ENCODE measurements at regions not wholly inside any gene's neighbourhood (a gene's known extent, or its start where the extent isn't known, plus 50 kb on each side); places are given as distances from the start of the nearest gene placed in this dataset.

GRCh38 chr2:20540587-20541293, 93.9 kb downstream of the RHOB start:
- no peak for TF ChIP-seq CTCF (IDR thresholded peaks at IDR 0.05; ENCODE audit: unreplicated experiment in 3 of 3)
- peaks cover 88% of the 10 kb centered on the region for H3K4me1 Mint-ChIP-seq
- H3K4me3 Mint-ChIP-seq: no peak overlapping the region

GRCh38 chr2:20541294-20541640, 94.4 kb downstream of the RHOB start:
- Mint-ChIP-seq H3K27ac (peak overlapping the region in 2 of 3 experiments; percentile 30 to 64), H3K9me3 (no peaks in the 10 kb centered on the region), H3K4me3 (no peak overlapping the region), H3K27me3 (ENCODE audit: low read depth) (peaks cover 12% of the 10 kb centered on the region), H3K4me1 (peaks cover 90% of the 10 kb centered on the region), H3K36me3 (ENCODE audit: low read depth) (no peaks in the 10 kb centered on the region)
- no peak for TF ChIP-seq CTCF (IDR thresholded peaks at IDR 0.05; ENCODE audit: unreplicated experiment in 3 of 3)

More at GRCh38 chr2:20540587-20541293, 93.9 kb downstream of the RHOB start:
- Mint-ChIP-seq H3K27me3 (ENCODE audit: low read depth) (peaks cover 12% of the 10 kb centered on the region), H3K9me3 (no peaks in the 10 kb centered on the region), H3K27ac (peak overlapping the region in 2 of 3 experiments; percentile 30 to 64), H3K36me3 (ENCODE audit: low read depth) (no peaks in the 10 kb centered on the region)

- H3K36me3 Mint-ChIP-seq (ENCODE audit: low read depth): no peaks in the 10 kb centered on the region
- H3K4me3 Mint-ChIP-seq: no peak overlapping the region
- no peaks in the 10 kb centered on the region for H3K9me3 Mint-ChIP-seq
- peak overlapping the region; percentile 19 to 64 (median 30) for H3K27ac Mint-ChIP-seq
- H3K27me3 Mint-ChIP-seq (ENCODE audit: low read depth): peaks cover 12% of the 10 kb centered on the region
- no peak for TF ChIP-seq CTCF (IDR thresholded peaks at IDR 0.05; ENCODE audit: unreplicated experiment in 3 of 3)
- H3K4me1 Mint-ChIP-seq: peaks cover 90% of the 10 kb centered on the region
Measured at GRCh38 chr2:20541651-20542050, 94.8 kb downstream of the RHOB start.

- Mint-ChIP-seq H3K27me3 (ENCODE audit: low read depth) (peaks cover 11% of the 10 kb centered on the region), H3K36me3 (ENCODE audit: low read depth) (no peaks in the 10 kb centered on the region), H3K4me3 (peak overlapping the region in 1 of 3 experiments; percentile 34), H3K9me3 (no peaks in the 10 kb centered on the region), H3K27ac (peak overlapping the region; percentile 76 to 90 (median 85)), H3K4me1 (peaks cover 88% of the 10 kb centered on the region)
- TF ChIP-seq CTCF (IDR thresholded peaks at IDR 0.05; ENCODE audit: unreplicated experiment in 3 of 3): no peak
Measured at GRCh38 chr2:20542269-20542668, 95.4 kb downstream of the RHOB start.

- TF ChIP-seq CTCF (IDR thresholded peaks at IDR 0.05; ENCODE audit: unreplicated experiment in 3 of 3): no peak
- H3K27ac Mint-ChIP-seq: peak overlapping the region; percentile 76 to 90 (median 85)
- no peaks in the 10 kb centered on the region for H3K36me3 Mint-ChIP-seq (ENCODE audit: low read depth)
- peak overlapping the region; percentile 5 to 36 (median 34) for H3K4me3 Mint-ChIP-seq
- no peaks in the 10 kb centered on the region for H3K9me3 Mint-ChIP-seq
- peaks cover 9% of the 10 kb centered on the region for H3K27me3 Mint-ChIP-seq (ENCODE audit: low read depth)
- peaks cover 86% of the 10 kb centered on the region for H3K4me1 Mint-ChIP-seq
Measured at GRCh38 chr2:20542746-20543468, 96.0 kb downstream of the RHOB start.

Measured in nephron (organoid).